ENCODE measurements at regions not wholly inside any gene's neighbourhood (a gene's known extent, or its start where the extent isn't known, plus 50 kb on each side); places are given as distances from the start of the nearest gene placed in this dataset.

GRCh38 chr3:69567710-69568052 lies 171.6 kb upstream of the MITF start:
- TF ChIP-seq CTCF (IDR thresholded peaks at IDR 0.05) (no peak), ZFX (IDR thresholded peaks at IDR 0.05; ENCODE audit: borderline replicate concordance) (no peak)

Data from 22Rv1 (cell line).